GM12891 (cell line): ENCODE measurements at regions not wholly inside any gene's neighbourhood (a gene's known extent, or its start where the extent isn't known, plus 50 kb on each side); places are given as distances from the start of the nearest gene placed in this dataset.

Experiments
- DNase-seq: peaks from one replicate; pipeline ENCODE4 v3.0.0; 2011; ENCODE audit warnings: low spot score; ENCODE audit not compliant: insufficient read length
- FAIRE-seq: peaks from 2 replicates; lab custom pipeline; 2011; peaks lifted over from hg19 to GRCh38; lab: Jason Lieb, UNC
- PAX5 ChIP-seq: IDR thresholded peaks from 2 replicates; pipeline ENCODE4 v1.6.1; 2011; ENCODE audit warnings: low read length, moderate library complexity, mild to moderate bottlenecking; ENCODE audit not compliant: insufficient read depth, severe bottlenecking
- POLR2A ChIP-seq: IDR thresholded peaks from 2 replicates; pipeline ENCODE4 v1.6.1; 2011; ENCODE audit warnings: low read depth, low read length, control low read depth
- POLR2AphosphoS5 ChIP-seq: IDR thresholded peaks from 2 replicates; pipeline ENCODE4 v1.6.1; 2011; ENCODE audit warnings: low read depth, low read length, control low read depth
- POU2F2 ChIP-seq: IDR thresholded peaks from 2 replicates; pipeline ENCODE4 v1.6.1; 2011; ENCODE audit warnings: low read depth, mild to moderate bottlenecking, control low read depth, low read length, moderate library complexity
- SPI1 ChIP-seq: IDR thresholded peaks from 2 replicates; pipeline ENCODE4 v1.6.1; 2011; ENCODE audit warnings: low read depth, low read length, control low read depth
- TAF1 ChIP-seq: IDR thresholded peaks from 2 replicates; pipeline ENCODE4 v1.6.1; 2011; ENCODE audit warnings: low read depth, low read length, control low read depth

GRCh38 chr9:81833563-81834345 lies 94.5 kb upstream of the SPATA31D4 start:
- DNase-seq = no peak
- TF ChIP-seq POLR2AphosphoS5 (no peak), SPI1 (no peak), POLR2A (no peak), PAX5 (no peak), TAF1 (no peak)
- no peak for FAIRE-seq

GRCh38 chr9:81841333-81841732 lies 86.9 kb upstream of the SPATA31D4 start:
- TF ChIP-seq POLR2A = no peak
- no peak for TF ChIP-seq TAF1
- no peak for TF ChIP-seq SPI1
- no peak for TF ChIP-seq PAX5
- no peak for TF ChIP-seq POU2F2
- TF ChIP-seq POLR2AphosphoS5 = no peak
- FAIRE-seq (no peak), DNase-seq (no peak)

GRCh38 chr9:81844131-81844567 lies 84.1 kb upstream of the SPATA31D4 start:
- no peak for DNase-seq
- TF ChIP-seq TAF1 (no peak), POU2F2 (no peak), POLR2A (no peak), PAX5 (no peak), POLR2AphosphoS5 (no peak), SPI1 (no peak)
- no peak for FAIRE-seq

- TF ChIP-seq POLR2A (no peak), PAX5 (no peak)
- FAIRE-seq (no peak), DNase-seq (no peak)
These were observed 80.9 kb upstream of the SPATA31D4 start for GRCh38 chr9:81847181-81847915.

GRCh38 chr9:81848472-81848871 lies 79.8 kb upstream of the SPATA31D4 start:
- DNase-seq (no peak), FAIRE-seq (no peak)
- TF ChIP-seq POLR2A = no peak
- no peak for TF ChIP-seq PAX5
- TF ChIP-seq POLR2AphosphoS5 = no peak
- TF ChIP-seq SPI1 = no peak
- TF ChIP-seq POU2F2 = no peak
- no peak for TF ChIP-seq TAF1

- FAIRE-seq = no peak
- TF ChIP-seq POU2F2 = no peak
- no peak for TF ChIP-seq PAX5
- no peak for TF ChIP-seq SPI1
- TF ChIP-seq POLR2A = no peak
- no peak for TF ChIP-seq POLR2AphosphoS5
- no peak for TF ChIP-seq TAF1
- DNase-seq = no peak
These were observed 78.5 kb upstream of the SPATA31D4 start for GRCh38 chr9:81849631-81850259.

- TF ChIP-seq POLR2AphosphoS5 (no peak), POU2F2 (no peak), SPI1 (no peak), TAF1 (no peak), POLR2A (no peak), PAX5 (no peak)
- no peak for FAIRE-seq
These were observed 77.5 kb upstream of the SPATA31D4 start for GRCh38 chr9:81850724-81851123.

GRCh38 chr9:81851340-81851739 lies 76.9 kb upstream of the SPATA31D4 start:
- DNase-seq = no peak
- no peak for FAIRE-seq
- TF ChIP-seq PAX5 = no peak
- no peak for TF ChIP-seq POLR2AphosphoS5
- no peak for TF ChIP-seq SPI1
- TF ChIP-seq POU2F2 = no peak
- TF ChIP-seq TAF1 = no peak
- no peak for TF ChIP-seq POLR2A

More at GRCh38 chr9:81850724-81851123, 77.5 kb upstream of the SPATA31D4 start:
- DNase-seq = no peak

GRCh38 chr9:81852820-81853219 lies 75.4 kb upstream of the SPATA31D4 start:
- FAIRE-seq (no peak), DNase-seq (no peak)

More at GRCh38 chr9:81852820-81853219, 75.4 kb upstream of the SPATA31D4 start:
- TF ChIP-seq PAX5 (no peak), POLR2AphosphoS5 (no peak), SPI1 (no peak), POU2F2 (no peak), TAF1 (no peak), POLR2A (no peak)
